ENCODE measurements at regions not wholly inside any gene's neighbourhood (a gene's known extent, or its start where the extent isn't known, plus 50 kb on each side); places are given as distances from the start of the nearest gene placed in this dataset.
"Not testable (repeated sequence)": the region's sequence is repeated elsewhere in the genome, so short reads cannot be mapped to it uniquely, and the experiment has no call there.

DNA sequence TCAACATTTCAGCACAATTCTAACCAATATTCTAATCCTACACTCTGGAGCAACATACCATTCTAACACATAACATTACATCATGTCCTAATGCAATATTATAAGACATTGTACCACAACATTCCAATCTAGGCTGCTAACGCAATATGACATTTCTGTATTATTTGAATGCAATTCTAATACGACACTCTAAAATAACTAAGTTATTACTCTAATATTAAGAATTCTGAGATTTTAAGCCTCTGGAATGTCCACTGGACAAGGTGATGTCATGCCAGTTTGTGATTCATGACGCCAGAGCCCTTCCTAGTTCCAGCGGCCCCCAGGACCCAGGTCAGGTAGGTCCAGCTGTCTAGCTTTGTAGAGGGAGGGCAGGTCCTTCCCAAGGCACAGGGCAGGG is 69.7 kb upstream of the SIRPA start:
- FAIRE-seq: no peak

DNA sequence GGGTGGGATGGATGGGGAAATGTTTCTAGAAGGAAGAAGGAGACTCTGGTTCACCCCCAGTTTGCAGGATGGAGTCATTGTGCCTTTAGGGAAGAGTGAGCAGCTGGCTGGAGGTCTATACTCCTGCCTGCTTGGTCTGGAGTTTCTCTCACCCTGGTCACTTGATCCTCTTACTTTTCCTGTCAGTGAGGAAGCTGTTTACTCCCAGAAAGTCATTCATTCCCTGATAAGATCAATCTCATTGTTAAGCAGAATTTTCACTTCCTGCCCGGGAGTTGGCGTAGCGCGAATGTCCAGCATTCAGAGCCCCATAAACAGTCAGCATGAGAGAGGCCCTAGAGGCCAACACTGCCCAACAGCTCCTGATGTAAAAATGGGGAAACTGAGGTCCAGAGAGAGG is 70.4 kb upstream of the SIRPA start:
- FAIRE-seq: no peak

DNA sequence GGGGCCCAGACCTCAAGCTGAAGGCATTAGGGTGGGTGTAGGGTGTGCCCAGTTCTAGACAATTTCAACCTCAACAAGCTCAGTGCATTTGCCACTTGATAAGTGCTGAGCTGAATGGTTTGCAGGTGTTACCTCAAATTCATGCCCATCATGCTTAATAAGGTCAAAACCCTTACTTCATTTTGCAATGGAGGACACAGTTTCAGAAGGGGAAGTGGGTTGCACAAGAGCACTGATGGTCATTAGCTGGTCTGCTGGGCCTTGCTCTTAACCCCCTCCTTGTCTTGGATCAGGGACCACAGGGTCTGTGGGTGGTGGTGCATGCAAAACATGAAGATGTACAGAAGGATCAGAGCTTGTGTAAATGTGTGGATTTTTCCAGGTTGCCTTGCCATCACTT is 71.0 kb upstream of the SIRPA start:
- no peak for FAIRE-seq

DNA sequence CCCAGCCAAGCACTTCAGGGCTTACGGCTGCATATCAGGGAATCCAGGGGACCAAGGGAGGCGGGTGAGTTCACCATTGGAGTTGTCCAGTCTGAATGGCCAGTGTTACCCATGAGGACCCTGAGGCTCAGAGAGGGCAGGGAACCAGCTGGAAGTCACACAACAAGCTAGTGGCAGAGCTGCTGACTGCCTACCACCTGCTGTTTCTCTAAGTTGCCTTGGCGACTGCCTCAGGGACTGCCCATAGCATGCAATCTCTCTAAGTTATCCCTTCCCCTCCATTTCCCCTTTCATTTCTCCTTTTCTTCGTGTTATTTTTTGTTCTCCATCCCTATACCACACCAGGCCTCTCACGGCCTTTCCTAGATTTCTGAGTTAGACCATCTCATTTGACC is 71.8 kb upstream of the SIRPA start:
- FAIRE-seq: no peak

DNA sequence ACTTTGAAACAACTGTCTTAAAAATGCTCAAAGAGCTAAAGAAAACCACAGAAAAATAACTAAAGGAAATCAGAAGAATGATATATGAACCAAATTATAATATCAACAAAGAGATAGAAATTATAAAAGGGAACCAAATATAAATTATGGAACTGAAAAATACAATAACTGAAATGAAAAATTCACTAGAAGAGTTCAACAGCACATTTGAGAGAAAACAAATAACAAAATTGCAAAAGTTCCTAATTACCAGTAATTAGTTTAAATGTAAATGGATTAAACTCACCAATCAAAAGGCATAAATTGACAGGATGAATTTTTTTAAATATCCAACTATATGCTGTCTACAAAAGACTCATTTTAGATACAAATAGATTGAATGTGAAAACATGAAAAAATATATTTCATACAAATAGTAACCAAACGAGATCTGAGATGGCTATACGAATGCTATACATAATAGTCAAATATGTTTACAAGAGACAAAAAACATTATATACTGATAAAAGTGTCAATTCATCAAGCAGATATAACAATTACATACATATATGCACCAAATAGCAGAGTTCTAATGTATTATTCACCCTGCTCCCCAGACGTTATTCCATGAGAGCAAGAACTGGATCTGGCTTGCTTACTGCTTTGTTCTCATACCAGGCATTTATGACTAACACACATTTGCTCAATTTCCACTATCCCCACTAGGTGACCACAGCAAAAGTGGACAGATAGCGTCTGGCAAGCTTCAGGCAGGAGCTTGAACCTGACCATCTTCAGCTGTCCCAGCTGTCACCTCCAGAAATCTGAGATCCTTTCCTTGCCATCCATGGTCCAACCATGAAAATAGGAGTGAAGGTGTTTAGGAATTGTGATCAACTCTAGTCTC is 72.4 kb upstream of the SIRPA start:
- FAIRE-seq: no peak

DNA sequence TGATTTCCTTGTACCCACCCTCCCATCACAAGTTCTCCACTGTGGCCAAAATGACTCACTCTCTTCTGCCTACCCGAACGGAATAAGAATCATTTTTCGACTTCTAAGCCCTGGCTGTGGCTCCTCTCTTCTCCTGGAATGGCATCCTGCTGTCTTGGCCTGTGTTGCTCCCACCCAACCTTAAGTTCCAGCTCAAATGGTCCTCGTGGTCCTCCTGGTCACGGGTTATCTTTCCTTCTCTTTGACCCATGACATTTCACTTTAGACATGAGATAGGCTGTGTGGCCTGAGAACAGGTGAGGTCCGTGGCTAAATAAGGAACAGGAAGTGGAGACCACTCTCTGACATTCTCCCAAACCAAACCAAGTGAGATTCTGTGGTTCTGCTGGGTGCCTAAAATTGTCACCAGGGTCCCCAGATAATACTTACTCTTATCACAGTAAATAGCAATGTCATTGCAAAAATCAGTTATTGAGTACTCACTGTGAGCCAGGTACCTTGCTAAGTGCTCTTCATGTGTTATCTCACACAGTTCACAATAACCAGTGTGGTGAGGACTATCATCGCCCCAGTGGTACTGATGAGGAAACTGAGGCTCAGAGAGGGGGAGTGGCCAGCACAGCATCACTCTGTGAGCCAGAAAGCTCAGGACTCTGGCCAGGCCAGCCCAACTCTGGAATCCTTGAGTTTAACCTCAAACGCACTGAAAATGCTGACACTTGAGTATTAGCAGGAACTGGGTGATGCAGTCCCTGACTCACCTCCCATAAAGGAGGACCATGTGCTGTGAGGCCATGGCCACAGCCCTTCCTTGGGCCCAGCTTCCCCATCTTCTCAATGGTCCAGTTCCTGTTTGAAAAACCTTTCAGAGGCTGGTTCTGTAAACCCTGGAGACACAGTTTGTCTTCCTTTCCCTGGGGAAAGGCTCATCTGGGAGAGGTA is 74.8 kb upstream of the SIRPA start:
- no peak for FAIRE-seq

DNA sequence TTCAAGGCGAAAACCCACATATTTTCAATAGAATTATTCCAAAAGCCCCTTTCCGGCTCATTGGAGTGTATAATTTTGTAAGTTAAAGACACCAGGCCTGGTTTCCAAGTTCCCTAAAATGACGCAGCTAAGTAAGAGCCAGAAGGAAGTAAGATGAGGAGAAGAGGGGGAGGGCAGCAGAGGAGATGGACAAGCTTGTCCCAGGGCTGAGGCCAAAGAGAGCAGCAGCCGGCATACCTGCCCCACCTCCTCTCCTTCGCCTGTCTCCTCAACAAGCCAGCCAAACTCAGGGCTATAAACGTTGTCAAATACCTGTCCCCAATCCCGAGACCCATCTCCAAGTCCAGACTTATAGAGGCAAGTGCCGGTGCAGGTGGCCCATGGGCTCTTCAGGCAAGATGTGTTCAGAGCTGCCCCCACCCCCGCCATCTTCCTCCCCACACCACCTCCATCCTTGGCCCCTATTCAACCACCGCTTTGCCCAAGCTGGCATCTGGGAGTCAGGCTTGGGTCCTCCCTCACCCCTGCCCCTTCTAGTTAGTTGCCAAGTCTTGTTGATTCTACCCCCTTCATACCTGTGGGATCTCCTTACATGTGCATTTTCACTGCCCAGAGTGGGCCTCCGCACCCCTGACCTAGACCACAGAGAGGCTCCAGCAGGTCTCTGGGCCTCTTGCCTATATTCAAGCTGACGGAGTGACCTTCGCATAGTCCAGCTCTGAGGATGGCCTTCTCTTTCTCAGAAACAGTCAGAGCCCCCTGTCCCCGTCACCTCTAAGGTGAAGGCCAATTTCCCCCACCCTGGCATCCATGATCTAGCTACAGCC is 75.7 kb upstream of the SIRPA start:
- no peak for FAIRE-seq

DNA sequence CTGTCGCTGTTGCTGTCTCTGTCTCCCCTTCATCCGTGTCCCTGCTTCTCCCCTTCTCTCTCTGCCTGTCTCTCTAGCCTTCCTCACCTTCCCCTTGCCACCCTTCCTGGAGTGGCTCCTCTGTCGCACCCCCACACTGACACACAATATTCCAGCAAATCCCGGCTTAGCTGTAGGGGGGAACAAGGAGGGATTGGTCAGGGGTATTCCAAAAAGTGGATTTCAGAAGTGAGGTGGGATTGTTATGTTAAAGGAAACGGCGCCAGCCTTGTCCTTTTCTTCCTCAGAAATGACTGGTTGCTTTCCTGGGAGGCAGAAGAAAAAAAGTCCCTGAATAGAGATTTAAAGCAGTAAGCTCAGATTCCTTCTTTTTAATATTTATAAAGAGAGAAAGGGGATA is 76.3 kb upstream of the SIRPA start:
- FAIRE-seq: no peak

DNA sequence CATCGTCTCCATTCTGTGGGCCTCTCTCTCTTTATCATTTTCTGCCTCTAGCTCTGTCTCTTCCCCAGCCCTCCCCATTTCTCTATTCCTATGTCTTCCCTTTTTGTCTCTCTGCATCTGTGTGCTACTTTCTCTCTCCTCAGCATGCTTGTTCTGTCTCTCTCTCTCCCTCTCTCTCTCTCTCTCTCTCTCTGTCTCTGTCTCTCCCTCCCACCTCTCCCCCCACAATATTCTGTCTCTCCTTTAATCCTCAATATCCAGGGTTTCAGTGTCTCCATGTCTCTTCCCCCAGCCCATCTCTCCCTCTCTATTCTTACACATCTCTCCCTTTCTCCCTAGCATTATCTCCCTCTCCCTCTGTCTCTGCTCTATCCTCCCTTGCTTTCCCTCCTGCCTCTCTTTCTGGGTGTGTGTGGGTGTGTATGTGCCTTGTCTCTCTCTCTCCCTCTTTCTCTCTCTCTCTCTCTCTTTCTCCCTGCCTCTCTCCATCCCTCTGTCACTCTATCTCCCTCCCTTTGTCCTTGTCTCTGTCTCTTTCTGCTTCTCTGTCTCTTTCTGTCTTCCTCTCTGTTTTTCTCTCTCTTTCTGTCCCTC is 76.9 kb upstream of the SIRPA start:
- FAIRE-seq: no peak

DNA sequence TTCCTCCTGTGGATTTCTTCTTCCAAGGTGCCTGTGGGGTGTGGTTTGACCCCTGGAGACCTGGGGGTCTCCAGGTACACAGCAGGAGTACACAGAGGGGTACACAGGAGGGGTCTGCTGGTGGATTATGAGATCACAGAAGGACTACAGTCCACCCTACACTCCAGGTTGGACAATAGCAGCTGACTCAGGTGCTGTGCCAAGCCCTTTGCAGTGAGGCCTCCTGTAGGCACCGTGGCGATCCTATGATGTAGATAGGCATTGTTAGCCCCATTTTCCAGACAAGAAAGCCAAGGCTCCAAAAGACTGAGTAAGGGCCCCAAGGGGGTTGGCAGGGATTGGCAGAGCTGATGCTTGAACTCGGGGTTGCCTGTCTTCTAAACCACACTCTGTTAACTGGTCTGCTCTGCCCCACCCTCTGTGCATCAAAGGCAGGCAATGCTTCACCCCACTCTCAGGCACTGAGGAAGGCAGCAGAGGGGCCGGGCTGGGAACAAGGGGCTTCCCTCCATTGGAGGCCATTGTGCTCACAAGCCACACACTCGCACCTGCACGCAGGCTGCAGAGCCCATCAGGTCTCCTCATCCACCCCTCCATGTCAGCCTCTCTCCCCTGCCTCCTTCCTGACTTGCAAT is 77.5 kb upstream of the SIRPA start:
- FAIRE-seq: no peak

DNA sequence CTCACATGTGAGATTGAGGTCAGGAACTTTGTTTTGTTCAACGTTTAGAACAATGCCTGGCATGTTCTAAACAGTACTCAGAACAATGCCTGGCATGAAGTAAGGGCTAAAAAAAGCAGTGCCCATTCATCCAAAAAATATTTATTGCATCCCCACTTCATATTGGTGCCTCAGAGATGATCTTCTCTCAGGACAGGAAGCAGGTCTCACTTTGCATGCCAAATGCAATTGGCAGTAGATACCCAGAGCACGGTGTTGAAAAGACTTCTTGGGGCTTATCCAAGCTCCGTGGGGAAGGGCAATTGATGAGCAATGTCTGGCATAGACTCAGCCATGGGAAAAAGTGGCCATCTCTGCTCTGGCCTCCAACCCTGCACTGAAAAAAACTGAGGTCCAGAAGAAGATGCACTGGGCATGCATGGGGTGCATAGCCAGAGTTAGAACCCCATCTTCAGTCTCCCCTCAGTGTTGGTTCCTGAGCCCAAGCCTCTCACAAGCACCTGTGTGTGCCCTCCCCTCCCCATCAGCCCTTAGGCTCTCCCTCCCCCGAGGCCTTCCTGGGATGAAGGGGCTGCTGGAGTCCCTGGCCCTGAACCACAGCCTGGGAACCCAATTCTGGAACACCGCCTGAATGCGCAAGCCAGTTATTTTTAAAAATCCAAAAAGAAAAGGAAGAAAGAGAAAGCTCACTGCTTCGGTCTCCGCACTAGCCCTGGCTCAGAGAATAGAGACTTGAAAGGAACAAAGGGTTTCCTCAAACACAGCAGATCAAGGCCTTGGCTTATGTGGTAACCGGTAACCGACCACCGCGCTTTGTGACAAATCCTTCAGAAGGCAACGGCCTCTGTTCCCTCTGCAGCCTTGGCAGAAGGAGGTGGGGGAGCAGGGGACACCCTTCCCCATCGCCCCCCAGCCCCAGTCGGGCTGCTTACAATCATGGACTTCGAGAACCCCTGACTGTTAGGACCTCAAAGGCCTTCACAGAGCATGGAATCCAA is 78.5 kb upstream of the SIRPA start:
- FAIRE-seq: no peak

DNA sequence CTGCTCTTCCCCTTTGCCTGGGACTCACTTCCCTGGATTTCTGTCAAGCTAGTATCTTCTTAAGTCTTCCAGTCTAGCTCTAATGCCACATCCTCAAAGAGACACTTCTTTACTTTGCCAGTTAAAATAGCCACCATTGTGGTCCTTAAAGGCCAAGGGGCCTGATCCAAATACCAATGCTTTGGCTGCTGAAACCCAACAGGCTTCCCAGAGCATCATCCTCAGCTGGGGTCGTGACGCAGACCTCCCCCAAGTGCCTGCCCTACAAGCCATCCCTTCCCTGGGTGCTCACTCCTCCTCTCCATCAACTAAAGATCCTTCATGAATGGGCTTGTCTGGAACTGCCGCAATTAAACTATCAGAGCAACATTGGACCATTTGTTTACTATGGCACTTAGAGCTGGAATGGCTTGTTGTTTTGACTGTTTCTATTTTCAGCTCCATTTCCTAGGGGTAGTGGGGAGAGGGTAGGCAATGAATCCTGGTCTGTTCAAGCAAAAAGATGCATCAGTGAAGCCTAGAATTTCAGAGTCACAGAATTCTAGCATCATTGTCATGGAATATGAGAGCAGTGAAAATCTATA is 79.6 kb upstream of the SIRPA start:
- no peak for FAIRE-seq

DNA sequence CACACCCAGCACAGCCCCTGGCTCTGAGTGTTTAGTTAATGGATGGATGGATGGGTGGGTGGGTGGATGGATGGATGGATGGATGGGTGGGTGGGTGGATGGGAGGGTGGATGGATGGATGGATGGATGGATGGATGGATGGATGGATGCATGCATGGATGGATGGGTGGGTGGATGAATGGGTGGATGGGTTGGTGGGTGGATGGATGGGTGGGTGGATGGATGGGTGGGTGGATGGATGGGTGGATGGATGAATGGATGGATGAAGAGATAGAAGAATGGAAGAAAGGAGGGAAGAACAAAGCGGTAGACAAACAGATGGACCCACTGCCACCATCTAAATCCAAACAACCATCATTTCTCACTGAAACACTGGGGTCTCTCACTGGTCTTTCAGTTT is 80.3 kb upstream of the SIRPA start:
- FAIRE-seq: not testable (repeated sequence)

DNA sequence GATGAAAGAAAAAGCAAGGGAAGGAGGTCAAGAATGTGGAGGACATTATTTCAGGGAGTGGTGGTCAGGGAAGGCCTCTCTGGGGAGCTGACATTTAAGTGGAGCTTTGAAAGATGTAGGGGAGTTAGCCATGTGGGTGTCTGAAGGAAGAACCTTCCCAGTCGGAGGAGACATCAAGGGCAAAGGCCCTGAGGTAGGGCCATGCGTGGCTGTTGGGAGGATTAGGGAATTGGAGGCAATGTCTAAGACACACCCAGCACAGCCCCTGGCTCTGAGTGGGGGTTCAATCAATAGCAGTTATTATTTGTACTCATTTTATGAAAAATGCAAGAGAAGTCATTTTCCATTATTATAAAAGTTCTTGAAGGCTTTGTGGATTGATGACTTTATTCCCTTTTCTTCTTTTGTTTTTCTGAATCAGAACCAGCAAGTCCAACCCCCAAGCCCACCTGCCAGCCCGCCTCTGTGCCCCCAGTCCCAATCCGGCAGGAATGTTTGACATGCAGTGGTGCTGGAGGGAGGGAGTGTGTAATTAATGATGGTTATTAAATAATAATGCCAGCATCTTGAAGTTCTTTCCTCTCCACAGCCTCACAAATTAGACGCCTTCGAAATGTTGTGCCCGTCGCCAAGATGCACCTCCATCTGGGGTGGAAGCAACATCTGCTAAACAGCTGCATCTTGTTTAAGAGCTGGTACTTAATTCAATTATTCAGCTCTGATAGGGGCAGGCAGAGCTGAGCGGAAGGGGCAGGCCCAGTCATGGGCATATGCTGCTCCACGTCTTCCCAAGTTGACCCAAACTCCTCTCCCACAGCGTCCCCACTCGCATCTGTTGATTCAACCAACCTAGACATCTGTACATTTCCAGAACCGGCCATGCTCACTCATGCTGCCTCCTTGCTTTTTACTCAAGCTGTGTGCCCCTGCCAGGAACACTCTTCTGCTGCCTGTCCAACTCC is 81.3 kb upstream of the SIRPA start:
- FAIRE-seq: no peak

DNA sequence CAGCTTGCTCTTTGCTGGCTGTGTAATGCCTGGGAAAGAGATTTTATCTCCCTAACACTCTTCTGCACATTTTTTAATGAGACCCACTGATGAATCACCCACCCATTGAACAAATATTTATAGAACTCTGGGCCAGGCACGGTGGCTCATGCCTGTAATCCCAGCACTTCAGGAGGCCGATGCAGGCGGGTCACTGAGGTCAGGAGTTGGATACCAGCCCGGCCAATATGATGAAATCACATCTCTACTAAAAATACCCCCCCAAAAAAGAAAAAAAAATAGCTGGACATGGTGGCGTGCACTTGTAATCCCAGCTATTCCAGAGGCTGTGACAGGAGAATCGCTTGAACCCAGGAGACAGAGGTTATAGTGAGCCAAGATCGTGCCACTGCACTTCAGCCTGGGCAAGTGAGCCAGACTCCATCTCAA is 82.1 kb upstream of the SIRPA start:
- FAIRE-seq: no peak

DNA sequence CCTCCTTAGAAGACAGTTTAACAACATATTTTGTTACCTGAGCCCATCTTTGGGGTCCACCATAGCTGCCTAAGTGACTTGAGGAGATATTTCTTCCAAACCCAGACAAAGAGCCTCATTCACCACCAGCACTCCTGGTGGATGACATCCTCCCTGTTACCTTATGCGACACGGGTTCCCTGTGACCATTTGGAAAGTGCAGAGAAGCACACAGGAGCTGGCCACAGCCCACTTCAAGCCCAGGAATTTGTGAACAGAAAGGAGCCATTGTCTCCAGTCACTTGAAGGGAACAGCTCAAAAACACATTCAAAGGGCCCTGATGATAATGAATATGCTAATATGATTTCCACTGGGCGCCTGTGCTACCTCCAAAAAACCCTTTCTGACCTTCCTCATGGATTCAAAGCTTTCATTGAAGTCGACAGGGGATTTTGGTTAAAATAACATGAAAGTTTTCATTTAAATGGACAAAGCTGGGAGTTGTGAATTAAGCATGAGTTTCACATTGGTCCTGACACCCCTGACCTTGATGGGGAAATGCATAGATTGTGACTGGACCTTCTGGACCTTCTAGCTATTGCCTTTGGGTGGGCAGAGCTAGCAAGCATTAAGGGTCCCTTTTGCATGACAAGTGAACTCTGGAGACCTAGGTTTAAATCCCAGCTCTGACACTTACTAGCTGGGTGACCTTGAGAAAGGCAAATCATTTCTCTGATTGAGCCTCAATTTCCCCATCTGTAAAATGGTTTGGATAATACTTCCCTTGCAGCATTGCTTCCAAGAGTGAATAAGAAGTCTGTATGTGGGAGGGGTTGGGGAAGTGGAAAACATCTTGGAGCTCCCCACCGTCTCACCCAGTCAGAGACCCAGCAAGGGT is 83.3 kb upstream of the SIRPA start:
- no peak for FAIRE-seq

DNA sequence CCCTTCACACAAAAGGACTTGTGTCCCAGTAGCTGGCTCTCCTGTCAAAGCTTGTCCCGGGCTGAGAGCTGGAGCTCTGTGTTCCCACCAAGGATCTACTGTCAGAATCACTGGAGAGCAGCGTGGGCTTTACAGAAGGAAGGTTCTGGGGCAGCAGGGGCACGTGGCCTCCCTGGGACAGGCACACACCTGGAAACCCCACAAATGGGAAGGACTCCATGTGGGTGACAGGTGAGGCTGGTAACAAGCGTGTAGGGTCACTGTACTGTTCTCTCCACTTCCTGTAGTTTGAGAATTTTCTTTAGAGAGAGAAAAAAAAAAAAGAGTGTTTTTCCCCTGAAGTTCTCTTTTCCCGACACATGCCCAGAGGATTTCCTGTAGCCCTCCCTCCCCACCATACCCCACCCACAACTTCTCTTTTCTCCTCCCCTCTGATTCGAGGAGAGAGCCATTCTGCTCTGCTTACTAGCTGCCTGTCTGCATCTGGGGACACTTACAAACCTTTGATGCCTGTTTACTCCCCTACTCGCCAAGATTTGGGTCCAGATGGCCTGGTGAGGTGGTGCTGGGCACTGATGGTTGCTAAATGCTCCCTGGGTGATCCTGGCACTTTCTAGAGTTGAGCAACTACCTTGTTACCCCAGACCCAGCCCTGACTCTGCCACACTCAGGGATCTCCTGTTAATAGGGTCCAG is 84.1 kb upstream of the SIRPA start:
- FAIRE-seq: no peak

DNA sequence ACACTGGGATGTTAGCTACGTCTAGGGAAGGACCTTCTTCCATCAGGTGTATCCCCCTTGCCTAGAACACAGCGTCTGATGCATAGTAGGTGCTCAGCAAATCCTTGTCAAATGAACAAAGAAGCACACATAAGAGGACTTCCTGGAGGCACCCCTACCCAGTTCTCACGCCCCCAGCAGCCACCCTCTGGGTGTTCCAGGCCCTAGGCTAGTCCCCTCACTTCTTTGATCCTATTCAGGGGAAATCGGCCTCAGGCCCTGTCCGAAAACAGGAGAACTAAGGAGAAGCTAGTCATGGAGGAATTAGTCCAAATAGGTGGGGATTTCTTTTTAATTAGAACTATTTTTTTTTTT is 84.7 kb upstream of the SIRPA start:
- no peak for FAIRE-seq

All from G401.6 (cell line).